GM19043 (cell line): ENCODE measurements at regions not wholly inside any gene's neighbourhood (a gene's known extent, or its start where the extent isn't known, plus 50 kb on each side); places are given as distances from the start of the nearest gene placed in this dataset.

Experiments used
- ATAC-seq: cut with Tn5 transposase; IDR thresholded peaks from one replicate; pipeline ENCODE4 v1.9.1; 2021; ENCODE audit warnings: low read depth; ENCODE audit not compliant: unreplicated experiment

DNA sequence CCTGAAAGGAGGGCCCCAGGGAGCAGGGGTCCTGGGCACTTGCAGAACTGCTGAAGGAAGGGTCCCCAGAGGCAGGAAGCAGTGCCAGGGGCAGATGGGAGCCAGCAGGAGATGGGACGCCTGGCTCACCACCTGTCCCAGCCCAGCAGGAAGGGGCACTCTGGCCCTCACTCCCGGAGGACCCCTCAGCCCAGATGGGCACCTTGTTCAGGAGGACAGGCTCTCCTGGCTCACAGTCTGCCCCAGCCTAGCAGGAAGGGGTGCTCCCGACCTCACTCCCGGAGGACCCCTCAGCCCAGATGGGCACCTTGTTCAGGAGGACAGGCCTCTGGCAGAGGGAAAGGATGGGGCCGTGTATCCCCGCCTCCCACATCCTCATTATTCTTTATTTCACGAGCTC lies 331.4 kb upstream of the SHH start:
- no peak for ATAC-seq

DNA sequence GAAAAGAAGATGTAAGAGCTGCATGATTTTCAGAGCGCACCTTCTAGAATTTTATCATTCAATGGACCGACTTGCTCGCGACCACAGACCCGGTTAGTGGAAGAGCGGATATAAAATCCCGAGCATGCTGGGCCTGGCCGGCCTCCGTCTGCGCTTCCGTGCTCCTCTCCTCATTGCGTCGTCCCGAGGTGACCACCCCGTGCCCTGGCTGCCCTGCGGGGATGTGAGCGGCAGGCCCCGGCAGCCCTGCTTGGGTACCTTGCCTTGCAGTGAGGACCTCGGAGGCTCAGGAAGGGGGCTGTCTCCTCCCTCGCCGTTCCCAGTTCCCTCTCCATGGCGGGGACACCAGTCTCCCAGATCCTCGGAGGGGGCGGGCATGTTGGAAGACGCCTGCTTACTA lies 330.9 kb upstream of the SHH start:
- ATAC-seq: no peak

DNA sequence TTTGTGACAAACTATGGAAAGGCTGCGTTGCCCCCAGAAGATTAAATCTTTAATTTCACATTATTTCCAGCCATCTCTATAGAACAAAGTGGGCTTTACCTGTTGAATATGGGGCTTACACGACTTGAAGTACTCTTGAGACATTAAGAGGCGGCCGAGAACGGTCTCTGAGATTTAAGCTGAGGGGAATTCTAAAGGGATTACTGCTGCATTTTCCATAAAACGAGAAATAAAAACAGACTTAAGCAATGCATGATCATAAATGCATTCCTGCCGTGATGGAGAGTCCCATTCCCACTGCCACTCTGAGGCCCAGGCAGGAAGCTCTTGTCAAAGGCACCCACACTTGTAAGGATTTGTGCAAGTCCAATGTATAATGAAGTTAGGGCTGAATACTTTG lies 329.7 kb upstream of the SHH start:
- no peak for ATAC-seq

DNA sequence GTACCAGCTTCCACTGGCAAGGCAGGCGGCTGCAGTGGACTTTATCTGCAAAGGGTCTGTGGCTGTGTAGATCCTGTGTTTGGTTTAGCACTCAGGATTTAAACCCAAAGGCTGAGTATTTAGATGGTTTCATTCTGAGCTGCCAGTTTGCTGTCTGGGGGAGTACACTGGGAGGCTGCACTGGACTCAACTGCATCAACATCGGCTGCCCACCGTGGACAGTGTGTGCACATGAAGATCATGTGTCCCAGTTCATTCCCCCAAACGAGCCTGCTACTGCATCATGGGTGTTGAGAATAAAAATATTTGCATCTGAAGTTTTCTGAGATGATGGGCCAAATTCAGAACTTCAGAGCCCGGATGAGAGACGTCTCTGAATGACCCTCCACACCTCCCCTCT lies 328.6 kb upstream of the SHH start:
- ATAC-seq: no peak

DNA sequence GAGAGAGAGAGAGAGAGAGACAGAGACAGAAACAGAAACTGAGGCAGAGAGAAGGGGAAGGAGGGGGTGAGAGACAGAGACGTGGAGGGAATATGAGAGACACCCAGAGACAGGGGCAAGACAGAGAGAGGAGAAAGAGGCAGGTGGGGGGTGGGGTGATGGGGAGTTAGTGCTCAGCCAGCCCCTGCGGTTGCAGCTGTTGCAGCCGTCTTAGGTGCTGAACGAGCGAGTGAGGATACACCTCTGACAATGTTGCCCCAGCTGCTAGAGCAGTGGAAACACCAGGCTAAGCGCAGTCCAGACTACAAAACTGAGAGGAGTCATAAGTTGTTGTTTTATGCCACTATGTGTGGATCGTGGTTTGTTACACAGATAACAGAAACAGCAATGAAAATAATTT lies 328.2 kb upstream of the SHH start:
- ATAC-seq: no peak

DNA sequence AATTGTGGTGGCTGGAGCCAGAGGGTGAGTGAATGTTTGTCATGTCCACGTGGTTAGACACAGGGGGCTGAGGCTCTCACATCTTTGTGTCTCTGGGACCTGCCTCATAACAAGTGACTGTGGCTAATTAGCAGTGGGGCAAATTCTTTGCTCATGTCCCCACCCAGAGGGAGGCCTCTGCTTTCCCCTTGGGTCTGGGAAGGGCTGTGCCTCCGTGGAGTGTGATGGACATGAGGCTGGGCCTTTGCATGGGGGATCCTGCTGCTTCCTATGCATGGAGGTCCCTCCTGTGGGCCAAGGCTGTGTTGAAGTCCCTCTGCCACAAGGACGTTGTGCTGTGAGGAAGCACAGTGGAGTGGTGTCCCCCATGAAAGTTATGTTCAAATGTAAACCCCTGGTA lies 327.4 kb upstream of the SHH start:
- ATAC-seq: no peak

DNA sequence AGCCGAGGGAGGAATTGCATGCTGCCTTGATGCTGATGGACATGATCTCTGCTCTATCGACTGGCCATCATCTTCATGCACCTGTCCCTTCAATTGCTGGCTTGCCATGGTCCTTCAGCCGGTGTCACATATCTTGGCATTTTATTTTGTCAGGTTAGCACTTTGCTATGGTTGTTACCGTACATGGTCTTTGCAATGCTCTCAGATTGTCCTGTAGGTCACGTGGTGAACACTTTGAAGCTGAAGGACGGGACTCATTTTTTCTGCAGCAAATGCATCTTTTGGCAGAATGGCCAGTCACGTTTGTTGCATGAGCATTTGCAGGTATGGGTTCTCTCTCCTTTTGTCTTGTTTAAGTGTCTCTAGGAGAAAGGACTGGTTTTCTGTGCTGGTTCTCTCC lies 326.8 kb upstream of the SHH start:
- no peak for ATAC-seq

DNA sequence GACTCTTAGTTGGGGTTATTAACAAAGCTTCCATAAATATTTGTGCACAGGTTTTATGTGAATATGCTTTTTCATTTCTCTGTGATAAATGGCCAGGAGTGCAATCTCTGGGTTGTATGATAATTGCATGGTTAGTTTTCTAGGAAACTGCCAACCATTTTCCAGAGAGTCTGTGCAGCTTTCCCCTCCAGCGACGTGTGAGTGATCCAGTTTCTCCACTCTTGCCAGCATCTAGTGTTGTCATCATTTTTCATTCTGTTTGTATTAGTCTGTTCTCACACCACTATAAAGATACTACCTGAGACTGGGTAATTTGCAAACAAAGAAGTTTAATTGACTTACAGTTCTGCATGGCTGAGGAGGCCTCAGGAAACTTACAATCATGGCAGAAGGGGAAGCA lies 319.6 kb upstream of the SHH start:
- no peak for ATAC-seq

DNA sequence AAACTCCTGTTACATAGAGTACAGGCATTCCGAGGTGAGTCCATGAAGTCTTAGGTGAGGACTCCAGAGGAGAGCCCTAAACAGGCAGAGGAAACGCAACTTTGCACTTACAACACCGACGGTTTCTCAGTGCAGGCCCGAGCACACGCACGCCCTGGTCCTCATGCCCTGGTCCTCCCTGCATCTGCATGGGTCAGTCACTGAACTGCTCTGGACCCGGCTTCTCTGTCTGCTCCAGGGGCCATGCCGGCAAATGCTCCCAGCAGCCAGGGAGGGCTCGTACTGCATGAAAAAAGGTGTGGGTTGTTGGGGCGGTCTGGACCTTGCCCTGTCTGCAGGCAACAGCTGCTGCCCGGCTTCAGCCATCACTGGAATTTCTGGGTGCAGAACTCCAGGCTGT lies 317.3 kb upstream of the SHH start:
- ATAC-seq: no peak

DNA sequence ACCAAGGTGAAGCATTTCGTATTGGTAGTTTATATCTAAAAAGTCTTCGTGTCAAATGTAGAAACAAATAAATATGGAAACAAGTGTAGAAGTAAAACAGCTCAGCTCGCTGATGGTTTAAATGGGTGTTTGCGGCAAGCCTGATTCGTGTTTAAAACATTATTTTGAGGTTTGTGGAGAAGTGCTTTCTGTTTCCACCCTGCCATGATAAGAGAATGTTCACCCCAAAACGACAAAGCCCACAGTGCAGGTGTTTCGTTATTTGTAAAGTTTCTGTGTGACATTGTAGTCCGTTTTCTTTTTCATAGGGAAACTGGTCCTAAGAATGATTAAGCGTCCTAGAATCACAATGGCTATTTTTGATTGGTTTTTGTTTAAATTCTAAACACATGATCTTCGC lies 316.2 kb upstream of the SHH start:
- ATAC-seq: no peak

DNA sequence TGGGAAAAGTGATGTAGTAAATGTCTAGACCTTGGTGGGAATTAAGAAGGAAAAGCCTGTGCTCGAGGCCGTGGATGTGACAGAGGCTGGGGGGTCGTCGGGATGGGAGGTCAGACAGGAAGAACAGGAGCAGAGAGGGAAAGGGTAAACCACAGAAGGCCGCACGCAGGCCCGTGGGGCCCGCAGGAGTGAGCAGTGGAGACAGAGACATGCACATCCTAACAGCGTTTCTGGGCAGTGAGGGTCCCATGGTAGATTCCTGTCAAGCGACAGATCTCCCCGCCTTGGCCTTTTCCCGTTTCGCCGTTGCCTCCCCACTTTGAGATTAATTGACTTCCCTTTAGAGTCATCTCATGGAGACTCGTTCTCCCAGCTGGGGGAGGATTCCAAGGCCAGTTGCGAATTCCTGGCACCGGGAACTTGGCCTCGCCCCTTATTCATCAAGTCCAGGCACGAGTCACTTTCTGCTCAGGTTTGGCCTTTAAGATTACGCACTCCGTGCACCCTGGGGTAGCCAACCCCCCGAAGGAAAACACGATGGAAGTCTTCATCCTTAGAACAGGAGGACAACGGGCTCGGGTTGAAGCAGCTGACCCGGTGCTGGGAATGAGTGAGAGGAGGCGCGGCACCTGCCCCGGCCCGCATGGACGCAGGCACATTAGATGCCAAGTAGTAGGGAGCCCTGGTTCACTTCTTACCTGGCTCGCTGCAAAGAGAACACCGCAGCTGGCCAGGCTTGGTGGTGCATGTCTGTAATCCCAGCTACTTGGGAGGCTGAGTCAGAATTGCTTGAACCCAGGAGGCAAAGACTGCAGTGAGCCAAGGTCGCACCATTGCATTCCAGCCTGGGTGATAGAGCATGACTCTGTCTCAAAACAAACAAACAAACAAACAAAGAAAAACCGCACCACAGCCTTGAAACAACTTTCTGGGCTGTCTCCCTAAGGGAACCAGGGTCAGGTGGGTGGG lies 315.2 kb upstream of the SHH start:
- no peak for ATAC-seq

DNA sequence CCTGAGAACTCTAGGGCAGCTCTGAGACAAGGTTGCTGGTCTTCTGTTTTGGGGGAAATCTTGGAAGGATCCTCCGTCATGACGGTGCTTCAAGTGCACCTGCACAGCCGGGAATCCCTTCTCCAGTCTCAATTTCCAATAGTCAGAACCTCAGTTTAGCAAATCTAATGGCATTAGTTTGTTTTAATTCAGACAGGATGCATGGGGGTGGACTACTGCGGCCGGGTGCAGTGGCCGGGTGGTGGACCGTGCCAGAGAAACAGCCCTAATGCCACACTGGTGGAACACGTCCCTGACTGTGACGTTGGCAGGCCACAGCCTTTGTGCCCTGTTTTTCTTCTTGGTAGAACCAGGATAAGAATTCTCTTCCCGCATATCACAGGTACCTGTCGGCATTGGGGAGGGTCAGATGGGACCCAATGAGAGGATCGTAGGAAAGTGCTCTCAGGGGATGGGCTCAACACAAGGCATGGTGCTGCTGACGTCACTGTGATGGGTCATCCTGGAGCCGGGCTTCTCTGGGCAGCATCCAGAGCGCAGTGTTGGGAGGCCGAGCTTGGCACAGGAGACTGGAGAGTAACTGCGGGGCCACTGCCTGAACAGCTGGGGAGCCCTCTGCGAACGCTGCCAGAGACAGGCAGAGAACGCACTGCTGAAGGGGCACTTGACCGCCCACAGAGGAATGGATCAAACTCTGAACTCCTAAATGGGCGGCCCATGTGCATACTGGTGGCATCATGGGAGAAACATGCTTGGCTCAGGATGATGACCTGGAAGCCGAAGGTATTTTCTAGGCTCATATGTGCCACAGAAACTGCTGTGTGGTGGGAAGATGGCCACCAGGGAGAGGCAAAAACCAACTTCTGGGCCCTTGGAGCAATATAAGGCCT lies 313.8 kb upstream of the SHH start:
- ATAC-seq: no peak

DNA sequence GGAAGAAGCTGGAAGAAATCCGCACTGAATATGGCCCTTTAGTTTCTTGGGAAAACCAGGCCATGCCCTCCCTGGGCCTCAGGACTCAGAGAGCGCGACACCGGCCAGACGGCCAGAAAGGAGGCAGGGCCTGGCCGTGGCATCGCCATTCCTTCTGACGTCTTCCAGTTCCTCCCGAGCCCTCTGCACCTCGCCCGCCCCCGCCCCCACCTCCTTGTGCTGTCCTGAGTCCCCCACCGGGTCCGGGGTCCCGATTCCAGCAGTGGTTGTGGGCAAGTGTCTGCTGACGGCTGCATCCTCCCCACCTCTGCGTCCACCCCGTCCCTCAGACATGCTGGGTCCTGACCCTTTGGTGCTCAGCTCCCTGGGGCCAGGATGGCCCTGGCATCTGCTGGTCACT lies 312.1 kb upstream of the SHH start:
- ATAC-seq: no peak

DNA sequence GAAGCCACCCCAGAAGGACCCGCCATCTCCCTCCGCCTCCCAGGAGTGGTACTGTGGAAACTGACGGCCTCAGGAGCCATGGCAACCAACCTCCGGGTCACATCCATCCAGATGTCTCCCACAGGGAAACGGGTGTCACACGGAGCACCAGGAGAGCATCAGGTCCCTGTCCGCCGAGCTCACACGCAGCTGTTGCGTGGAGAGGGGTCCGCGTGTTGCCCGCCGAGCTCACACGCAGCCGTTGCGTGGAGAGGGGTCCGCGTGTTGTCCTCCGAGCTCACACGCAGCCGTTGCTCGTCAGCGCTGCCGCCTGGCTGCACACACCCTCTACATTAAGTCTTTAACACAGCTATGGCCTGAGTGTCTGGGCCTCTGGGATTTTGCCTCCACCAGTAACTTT lies 311.1 kb upstream of the SHH start:
- ATAC-seq: no peak

DNA sequence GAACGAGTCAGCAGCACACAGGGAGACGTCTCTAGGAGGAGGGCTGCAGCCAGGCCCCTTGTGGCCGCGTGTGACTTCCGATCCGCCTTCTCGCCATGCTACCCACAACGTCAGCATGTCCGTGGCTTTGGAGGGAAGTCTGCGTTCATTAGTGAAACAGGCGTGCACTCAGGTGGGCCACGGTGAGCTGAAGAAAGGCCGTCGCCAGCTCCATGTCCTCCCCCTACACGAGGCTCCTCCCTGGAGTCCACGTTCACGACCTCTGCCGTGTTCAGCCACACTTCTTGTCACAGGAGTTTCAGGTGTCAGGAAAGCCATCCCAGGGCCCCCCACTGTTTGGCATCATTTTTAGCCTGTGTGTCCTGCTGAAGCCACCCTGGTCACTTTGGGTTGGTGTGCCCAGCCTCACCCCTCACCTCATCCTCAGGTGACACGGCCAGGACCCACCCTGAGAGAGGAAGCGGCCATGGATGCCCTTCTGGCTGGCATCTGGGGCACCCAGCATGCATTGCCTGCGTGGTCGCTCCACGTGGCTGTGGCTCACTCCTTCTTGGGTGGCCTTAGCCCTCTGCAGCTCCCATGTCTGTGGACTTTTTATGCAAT lies 310.6 kb upstream of the SHH start:
- ATAC-seq: no peak

DNA sequence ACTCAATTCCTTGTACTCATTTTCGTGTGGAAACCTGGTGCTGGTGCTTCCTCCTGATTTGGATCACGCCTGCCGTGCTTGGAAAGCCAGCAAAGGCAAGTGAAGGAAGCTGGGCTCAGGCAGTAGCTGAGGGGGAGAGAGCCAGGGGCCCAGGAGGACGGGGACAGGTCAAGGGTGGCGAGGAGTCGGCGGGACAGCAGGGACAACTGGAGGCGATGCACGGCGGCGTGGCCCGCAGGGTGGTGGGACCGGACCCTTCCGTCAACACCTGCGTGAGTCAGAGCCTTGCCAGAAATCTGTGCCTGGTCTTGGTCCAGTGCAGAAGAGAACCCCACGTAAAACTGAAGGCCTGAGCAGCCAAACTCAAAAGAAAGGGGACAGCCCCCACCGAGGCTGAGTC lies 309.7 kb upstream of the SHH start:
- ATAC-seq: no peak

DNA sequence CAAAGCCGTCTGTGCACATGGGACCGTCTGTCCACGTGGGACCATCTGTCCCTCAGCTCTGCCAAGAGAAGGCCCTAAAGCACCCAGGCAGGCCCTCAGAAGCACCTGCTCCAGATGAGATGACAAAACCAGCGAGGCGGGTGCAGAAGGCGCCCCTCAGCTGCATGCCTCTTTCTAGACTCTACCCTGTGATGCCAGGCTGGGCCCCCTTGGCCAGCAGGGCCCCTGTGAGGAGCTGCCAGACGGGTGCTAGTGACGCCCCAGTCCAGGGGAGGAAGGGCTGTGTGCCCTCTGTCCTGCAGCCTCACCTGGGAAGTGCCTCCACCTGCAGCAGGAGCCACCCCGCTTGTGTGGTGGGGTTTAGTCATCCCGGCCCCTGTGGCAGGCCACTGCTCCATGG lies 309.2 kb upstream of the SHH start:
- ATAC-seq: no peak

DNA sequence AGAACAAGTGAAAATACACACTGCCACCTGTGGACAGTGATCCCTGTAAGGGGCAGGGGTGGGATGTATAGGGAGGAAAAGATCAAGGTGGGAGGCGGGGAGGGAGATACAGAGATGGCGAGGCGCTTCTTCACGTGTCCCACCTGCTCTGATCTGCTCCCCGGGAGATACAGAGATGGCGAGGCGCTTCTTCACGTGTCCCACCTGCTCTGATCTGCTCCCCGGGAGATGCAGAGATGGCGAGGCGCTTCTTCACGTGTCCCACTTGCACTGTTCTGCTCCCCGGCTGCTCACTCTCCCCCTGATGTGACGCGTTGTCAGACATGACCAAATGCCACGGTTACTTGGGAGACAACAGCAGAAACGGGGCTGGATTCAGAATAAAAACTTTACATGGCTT lies 308.3 kb upstream of the SHH start:
- ATAC-seq: no peak

DNA sequence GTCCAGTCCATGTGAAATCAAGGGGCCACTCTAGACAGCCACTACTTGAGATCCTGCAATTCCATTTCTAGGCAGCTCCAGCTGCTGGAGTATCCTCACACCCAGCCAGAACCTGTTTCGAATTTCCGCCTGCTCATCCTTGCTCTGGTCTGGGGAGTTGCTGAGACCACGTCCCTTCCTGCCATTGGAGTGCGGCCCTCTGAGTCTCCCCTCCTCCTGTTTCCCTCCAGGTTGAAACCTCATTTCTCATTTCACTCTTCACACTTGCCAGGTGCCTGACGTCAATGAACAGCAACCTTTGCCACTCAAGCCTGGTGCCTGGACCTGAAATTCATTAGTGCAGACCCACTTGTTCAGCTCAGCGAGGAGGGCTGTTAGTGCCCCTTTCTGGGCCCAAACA lies 307.5 kb upstream of the SHH start:
- ATAC-seq: no peak

DNA sequence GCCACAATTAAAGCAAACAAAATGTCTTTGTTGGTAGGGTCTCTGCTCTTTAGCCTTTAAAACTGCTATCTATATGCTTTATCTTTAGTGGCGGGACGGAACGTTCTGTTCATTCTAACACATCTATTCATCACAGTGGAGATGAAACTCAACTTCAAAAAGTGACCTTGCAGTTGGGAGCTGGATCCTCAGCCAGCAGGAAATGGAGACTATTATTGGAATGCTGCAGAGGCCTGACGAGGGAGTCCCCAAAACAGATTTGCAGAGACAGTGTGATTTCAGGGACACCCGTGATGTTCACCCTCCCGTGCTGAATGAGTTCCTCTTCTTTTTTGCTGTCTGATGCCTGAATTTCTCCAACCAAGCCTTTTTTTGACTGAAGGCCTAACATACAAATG lies 306.0 kb upstream of the SHH start:
- ATAC-seq: no peak

DNA sequence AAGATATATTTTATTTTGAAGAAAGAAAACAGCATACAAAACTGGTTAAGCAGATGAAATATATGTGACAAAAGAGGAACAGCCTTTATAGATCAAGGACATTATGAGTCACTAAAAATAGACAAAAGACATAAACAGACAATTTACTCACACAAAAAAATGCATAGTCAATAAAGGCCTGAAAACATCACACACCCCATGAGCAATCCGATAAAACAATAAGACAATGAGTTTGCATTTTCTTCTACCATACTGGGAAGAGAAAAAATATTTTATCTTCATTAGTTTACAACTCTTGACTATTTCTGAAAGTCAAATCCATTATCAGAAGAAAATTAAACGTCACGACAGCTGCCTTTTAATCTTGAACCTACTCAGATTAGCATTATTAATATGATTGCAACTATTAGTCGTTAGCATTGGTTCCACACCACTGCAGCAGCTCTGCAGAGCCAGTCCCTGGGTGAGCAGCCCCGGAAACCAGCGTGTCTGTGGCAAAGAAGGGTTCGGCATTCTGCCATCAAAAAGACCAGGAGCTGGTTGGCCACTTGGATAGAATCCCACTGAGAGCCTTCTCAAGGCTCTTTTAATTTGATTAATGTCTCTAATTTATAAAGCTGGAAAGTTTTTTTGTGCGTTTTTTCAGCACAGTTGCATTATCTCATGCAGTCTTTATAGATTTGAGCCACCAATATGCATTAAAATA lies 305.4 kb upstream of the SHH start:
- ATAC-seq: no peak
